ENCODE measurements at regions not wholly inside any gene's neighbourhood (a gene's known extent, or its start where the extent isn't known, plus 50 kb on each side); places are given as distances from the start of the nearest gene placed in this dataset.
"Not testable (repeated sequence)": the region's sequence is repeated elsewhere in the genome, so short reads cannot be mapped to it uniquely, and the experiment has no call there.

GRCh38 chr2:186181625-186182024 is 304.4 kb upstream of the ZC3H15 start:
- H3K27ac ChIP-seq: no peak overlapping the region
- TF ChIP-seq CTCF (conservative IDR thresholded peaks at IDR 0.05) (no peak), ZFX (IDR thresholded peaks at IDR 0.05) (no peak)

DNA sequence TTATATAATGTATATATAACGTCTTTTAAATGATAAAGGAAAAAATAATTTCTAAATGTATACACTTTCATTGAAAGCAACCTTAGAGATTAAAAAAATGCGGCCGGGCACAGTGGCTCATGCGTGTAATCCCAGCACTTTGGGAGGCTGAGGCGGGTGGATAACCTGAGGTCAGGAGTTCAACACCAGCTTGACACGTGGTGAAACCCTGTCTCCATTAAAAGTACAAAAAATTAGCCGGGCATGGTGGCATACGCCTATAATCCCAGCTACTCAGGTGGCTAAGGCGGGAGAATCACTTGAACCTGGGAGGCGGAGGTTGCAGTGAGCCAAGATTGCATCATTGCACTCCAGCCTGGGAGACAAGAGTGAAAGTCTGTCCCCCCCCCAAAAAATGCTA is 303.7 kb upstream of the ZC3H15 start:
- H3K27ac ChIP-seq: not testable (repeated sequence)

- H3K27ac ChIP-seq: no peak overlapping the region
- no peak for TF ChIP-seq CTCF (conservative IDR thresholded peaks at IDR 0.05)
- TF ChIP-seq ZFX (IDR thresholded peaks at IDR 0.05): no peak
These were observed 302.7 kb upstream of the ZC3H15 start for GRCh38 chr2:186183406-186183805.

- no peak overlapping the region for H3K27ac ChIP-seq
- no peak for TF ChIP-seq ZFX (IDR thresholded peaks at IDR 0.05)
- no peak for TF ChIP-seq CTCF (conservative IDR thresholded peaks at IDR 0.05)
These were observed 298.2 kb upstream of the ZC3H15 start for GRCh38 chr2:186187854-186188253.

DNA sequence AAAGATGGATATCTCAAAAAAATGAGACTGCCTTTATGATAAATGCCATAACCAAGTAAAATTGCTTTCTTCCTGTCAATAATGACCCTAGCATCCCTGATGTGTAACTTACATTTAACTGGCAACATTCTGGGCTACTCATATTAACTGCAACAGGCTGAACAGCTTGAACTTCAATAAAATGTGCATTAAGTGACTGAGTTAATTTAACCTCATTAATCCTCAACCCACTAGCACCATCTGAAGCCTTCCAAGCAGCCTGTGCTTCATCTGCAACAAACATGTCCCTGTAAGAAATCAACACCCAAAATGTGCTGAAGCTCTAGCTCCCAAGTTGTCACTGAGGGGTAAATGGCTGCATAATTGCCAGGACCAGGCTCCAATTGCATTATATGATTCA is 296.2 kb upstream of the ZC3H15 start:
- no peak overlapping the region for H3K27ac ChIP-seq
- no peak for TF ChIP-seq ZFX (IDR thresholded peaks at IDR 0.05)
- no peak for TF ChIP-seq CTCF (conservative IDR thresholded peaks at IDR 0.05)

DNA sequence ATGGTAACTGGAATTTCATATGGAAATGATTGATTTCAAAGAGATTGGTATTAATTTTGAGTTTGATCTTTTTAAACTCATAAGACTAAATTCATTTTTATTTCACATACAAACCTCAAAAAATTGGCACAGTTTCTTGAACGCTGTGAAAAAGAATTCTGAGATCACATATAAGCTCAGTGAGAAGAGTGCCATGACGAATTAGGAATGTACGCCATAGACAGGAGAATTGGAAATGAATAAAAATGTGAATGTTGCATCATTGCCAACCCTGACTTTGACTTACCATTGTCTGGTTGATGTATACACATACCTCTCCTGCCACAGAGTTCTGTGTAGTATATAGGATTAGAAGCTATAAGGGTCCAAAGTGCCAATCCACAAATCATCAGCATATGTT is 290.4 kb upstream of the ZC3H15 start:
- TF ChIP-seq CTCF (conservative IDR thresholded peaks at IDR 0.05): no peak
- TF ChIP-seq ZFX (IDR thresholded peaks at IDR 0.05): no peak
- no peak overlapping the region for H3K27ac ChIP-seq

DNA sequence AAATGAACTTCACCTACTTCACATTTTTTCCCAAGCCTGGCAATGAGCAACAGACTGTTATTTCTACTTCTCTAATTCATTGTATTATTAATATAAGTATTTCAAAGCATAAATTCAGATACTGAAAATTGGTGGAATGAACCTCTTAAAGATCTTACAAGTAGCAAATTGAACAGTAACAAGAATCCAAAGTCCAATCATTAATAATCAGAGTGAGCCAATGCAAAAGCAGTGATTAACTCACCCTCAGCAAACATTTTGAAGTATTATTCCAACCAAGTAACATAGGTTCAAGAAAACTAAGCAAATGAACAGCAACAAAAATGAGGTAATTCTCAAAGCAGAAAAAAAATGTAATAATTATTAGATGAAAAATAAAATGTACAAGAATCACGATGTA is 288.1 kb upstream of the ZC3H15 start:
- no peak for TF ChIP-seq CTCF (conservative IDR thresholded peaks at IDR 0.05)
- no peak for TF ChIP-seq ZFX (IDR thresholded peaks at IDR 0.05)
- no peak overlapping the region for H3K27ac ChIP-seq

DNA sequence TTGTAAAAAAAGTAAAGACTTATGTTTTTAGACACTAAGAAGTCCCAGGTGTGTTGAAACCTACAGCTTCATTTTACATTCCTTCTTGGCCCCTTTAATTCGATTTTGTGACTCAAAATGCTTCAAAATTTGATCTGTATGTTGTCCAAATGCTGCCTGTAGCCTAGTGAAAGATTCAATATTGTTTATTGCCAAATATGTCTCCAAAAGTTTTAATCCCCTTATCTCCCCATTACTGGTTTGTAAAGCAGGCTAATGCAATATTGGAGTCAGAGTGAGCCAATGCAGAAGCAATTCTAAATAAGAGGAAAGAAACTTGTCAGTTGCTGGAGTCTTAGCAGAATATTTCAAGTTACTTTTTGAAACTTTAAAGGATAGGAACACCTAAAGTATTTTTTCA is 287.0 kb upstream of the ZC3H15 start:
- no peak for TF ChIP-seq CTCF (conservative IDR thresholded peaks at IDR 0.05)

More for the DNA sequence above, 287.0 kb upstream of the ZC3H15 start:
- no peak overlapping the region for H3K27ac ChIP-seq
